Neuron (in vitro differentiated cells): ENCODE measurements at regions not wholly inside any gene's neighbourhood (a gene's known extent, or its start where the extent isn't known, plus 50 kb on each side); places are given as distances from the start of the nearest gene placed in this dataset.

Experiments
- H2AFZ ChIP-seq: one replicate; pipeline ENCODE4 v1.6.1; 2013; ENCODE audit warnings: low read depth, mild to moderate bottlenecking, inconsistent platforms, low read length, moderate library complexity
- H3K27me3 ChIP-seq: one replicate; pipeline ENCODE4 v1.6.1; 2013; ENCODE audit warnings: low read length; ENCODE audit not compliant: insufficient read depth
- H3K36me3 ChIP-seq: one replicate; pipeline ENCODE4 v1.6.1; 2013; ENCODE audit warnings: low read length; ENCODE audit not compliant: insufficient read depth
- H3K4me1 ChIP-seq: one replicate; pipeline ENCODE4 v1.6.1; 2013; ENCODE audit warnings: low read length; ENCODE audit not compliant: insufficient read depth
- H3K4me3 ChIP-seq: 2 replicates; pipeline ENCODE4 v1.5.1; 2013; ENCODE audit warnings: mild to moderate bottlenecking, low read length, moderate library complexity
- H3K9me3 ChIP-seq: one replicate; pipeline ENCODE4 v1.6.1; 2013; ENCODE audit warnings: low read length

GRCh38 chr1:57485643-57486042 lies 61.8 kb upstream of the DAB1 start:
- no peak overlapping the region for H3K4me3 ChIP-seq
- no peaks in the 10 kb centered on the region for H3K27me3 ChIP-seq
- H3K36me3 ChIP-seq: no peaks in the 10 kb centered on the region
- peaks cover 13% of the 10 kb centered on the region for H3K4me1 ChIP-seq
- H2AFZ ChIP-seq: no peak overlapping the region
- no peaks in the 10 kb centered on the region for H3K9me3 ChIP-seq

GRCh38 chr1:57483954-57484353 lies 60.1 kb upstream of the DAB1 start:
- H3K4me1 ChIP-seq: peaks cover 1% of the 10 kb centered on the region
- H3K36me3 ChIP-seq: no peaks in the 10 kb centered on the region
- no peaks in the 10 kb centered on the region for H3K27me3 ChIP-seq
- no peak overlapping the region for H3K4me3 ChIP-seq
- no peaks in the 10 kb centered on the region for H3K9me3 ChIP-seq
- H2AFZ ChIP-seq: no peak overlapping the region

- no peaks in the 10 kb centered on the region for H3K36me3 ChIP-seq
- H3K27me3 ChIP-seq: no peaks in the 10 kb centered on the region
- no peaks in the 10 kb centered on the region for H3K9me3 ChIP-seq
- H3K4me1 ChIP-seq: no peaks in the 10 kb centered on the region
- no peak overlapping the region for H2AFZ ChIP-seq
- no peak overlapping the region for H3K4me3 ChIP-seq
Observed at GRCh38 chr1:57479471-57479870, 55.6 kb upstream of the DAB1 start.

- Histone ChIP-seq H3K4me1 (no peaks in the 10 kb centered on the region), H3K4me3 (no peak overlapping the region), H3K9me3 (peaks cover 2% of the 10 kb centered on the region), H3K36me3 (no peaks in the 10 kb centered on the region), H3K27me3 (no peaks in the 10 kb centered on the region), H2AFZ (no peak overlapping the region)
Observed at GRCh38 chr1:57475366-57475765, 51.5 kb upstream of the DAB1 start.

GRCh38 chr1:57474137-57474750 lies 50.4 kb upstream of the DAB1 start:
- Histone ChIP-seq H2AFZ (no peak overlapping the region), H3K4me3 (no peak overlapping the region), H3K27me3 (no peaks in the 10 kb centered on the region), H3K9me3 (peaks cover 2% of the 10 kb centered on the region), H3K4me1 (no peaks in the 10 kb centered on the region), H3K36me3 (no peaks in the 10 kb centered on the region)
